ENCODE measurements at regions not wholly inside any gene's neighbourhood (a gene's known extent, or its start where the extent isn't known, plus 50 kb on each side); places are given as distances from the start of the nearest gene placed in this dataset.
"Not testable (repeated sequence)": the region's sequence is repeated elsewhere in the genome, so short reads cannot be mapped to it uniquely, and the experiment has no call there.

- no peak for DNase-seq
These were observed 510.8 kb downstream of the TRIB2 start for GRCh38 chr2:13227578-13227977.

- no peak for DNase-seq
These were observed 513.5 kb downstream of the TRIB2 start for GRCh38 chr2:13230221-13230620.

DNA sequence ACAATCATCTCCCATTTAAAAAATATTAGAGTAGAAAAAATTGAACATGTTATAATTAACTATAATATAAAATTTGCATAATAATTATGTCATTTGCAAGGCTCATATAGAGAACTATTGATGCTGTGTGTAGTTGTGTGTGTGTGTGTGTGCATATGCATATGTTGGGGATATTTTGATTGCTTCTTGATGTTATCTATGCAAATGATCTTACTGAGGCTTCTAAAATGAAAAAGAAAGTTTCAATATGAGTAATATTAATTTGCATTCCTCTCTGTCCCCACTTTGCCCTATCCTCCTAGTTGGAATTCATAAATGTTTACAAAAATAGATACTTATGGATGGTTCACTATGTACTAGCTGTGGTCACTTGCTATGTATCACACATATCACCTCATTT, 523.3 kb downstream of the TRIB2 start:
- no peak for DNase-seq

DNA sequence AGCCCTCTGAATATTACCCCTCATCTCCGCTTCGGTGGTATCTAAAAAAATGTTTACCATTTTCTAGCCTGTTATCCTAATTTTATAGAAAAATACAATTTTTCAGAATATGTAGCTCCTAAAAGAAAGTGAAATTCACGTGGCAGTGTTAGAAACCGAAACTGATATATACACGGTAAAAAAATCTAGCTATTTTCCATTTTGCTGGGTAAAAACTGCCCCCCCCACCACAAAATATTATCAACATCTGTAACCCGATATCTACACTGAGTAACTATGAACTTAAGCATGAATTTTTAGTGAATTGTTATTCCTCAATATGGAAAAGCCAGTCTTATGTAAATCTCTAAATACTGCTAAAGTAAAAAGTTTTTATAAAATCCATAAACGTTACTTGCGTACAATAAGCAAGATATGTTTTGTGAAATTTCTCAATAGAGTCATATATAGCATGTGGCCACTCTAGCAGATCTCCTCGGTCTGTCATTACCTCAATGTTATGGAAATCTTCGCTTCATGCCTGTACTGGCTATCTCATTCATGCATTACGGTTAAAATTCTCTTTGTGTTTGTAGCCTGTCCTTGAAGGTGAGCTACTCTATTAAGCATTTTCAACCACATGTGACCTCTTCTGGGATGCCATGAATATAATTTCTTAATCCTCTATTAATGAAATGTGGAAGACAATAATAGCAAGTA, 524.2 kb downstream of the TRIB2 start:
- no peak for DNase-seq

DNA sequence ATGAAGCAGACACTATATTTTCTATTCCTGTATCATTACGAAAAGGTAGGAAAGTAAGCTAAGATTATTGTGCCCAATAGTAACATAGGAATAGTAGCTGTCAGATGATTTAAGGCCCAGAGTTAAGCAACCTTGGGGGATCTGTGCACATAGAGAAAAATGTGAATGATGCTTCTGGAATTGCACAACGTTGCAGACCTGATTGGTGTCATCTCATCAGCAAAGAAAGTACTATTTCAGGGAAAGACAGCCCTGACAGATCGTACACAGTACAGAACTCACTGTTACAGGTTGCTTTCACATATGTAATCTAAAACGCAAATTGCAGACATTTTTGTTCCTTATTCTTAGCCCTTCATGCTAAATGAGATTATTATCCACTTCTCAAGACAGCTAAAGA, 535.9 kb downstream of the TRIB2 start:
- DNase-seq = no peak

GRCh38 chr2:13255485-13255884, 538.7 kb downstream of the TRIB2 start:
- no peak for DNase-seq

GRCh38 chr2:13260402-13260801, 543.7 kb downstream of the TRIB2 start:
- DNase-seq = no peak

DNA sequence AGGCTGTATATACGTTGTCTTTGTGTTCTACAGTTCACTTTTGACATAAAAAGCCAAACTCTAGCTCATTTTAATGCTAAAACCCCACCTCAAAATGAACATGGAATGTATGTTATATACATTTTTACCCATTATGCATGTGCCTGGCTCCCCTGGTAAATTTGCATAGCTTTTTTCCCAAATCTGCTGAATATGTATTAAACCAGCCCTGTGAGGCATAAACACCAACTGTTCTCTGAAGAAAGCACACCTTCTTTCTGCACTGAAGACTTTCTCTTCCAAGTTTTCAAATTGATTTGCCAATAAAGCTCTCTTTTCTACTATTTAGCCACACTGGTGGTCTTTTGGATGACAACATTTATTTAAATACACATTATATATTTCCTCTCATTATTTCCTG, 549.4 kb downstream of the TRIB2 start:
- DNase-seq = no peak

DNA sequence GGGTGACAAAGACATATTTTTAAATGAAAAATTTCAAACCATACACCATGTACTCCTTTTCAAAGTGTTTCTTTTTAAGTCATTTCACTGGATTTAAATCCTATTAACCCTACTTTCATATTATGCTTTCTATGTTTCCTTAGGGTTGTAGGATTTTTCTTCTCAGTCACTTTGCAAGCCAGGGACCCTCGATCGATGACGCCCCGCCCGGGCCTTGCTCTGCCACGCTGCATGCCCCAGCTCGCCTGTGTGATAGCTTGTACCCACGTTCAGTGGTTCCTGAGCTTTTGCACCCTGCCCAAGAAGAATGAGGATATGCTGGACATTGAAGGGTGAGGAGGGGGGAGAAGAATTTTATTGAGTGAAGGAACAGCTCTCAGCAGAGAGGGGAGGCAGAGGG, 568.0 kb downstream of the TRIB2 start:
- no peak for DNase-seq

- DNase-seq = no peak
These were observed 572.6 kb downstream of the TRIB2 start for GRCh38 chr2:13289310-13289709.

GRCh38 chr2:13308478-13308805, 591.7 kb downstream of the TRIB2 start:
- not testable (repeated sequence) for DNase-seq

- no peak for DNase-seq
These were observed 592.3 kb downstream of the TRIB2 start for GRCh38 chr2:13308989-13309388.

DNA sequence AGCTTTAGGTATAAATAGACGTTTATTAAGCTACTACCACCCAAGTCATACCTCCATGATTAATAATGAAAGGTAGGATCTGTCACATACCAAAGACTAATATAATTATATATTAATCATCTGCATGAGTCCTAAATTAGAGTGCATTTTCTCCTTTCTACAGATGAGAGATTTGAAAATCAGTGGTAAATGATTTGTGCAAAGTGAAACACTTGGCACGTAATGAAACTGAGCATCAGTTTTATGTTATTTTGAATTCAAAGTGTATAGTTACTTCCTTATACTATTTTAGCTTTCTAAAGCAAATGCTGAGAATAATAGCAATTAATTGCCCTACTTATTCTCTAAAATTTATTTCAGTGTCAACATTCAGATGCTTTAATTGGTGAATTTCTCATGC, 615.3 kb downstream of the TRIB2 start:
- no peak for DNase-seq

GRCh38 chr2:13334071-13334470, 617.3 kb downstream of the TRIB2 start:
- DNase-seq = not testable (repeated sequence)

GRCh38 chr2:13334545-13334944, 617.8 kb downstream of the TRIB2 start:
- DNase-seq = no peak

DNA sequence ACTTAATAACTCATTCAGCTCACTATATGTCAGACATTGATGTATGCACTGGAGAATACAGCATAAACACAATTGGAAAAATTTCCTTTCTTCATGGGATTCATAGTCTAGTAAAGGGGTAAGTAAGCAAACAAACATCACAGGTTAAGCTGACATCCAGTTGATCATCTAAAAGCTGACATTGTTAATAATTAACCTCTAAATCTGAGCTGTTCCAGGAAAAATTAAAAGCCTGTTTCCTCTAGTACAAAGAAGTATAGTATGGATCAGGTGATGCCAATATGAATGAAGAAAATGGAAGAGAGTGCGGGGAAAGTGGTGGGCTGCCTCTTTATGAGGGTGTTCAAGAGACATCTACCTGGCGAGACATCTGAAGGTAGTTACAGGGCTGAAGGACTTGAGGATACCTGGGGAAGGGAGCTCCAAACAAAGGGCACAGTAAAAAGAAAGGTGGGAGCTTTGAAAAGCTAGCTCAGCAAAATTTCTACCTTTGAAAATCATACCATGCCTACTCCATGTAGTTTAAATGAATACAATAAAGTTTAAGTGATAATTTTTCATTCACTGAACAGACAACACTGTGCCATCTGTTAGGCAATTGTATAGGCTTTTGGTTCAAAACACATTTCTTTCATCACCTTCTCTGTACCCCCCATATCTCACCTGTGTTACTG, 619.3 kb downstream of the TRIB2 start:
- DNase-seq = no peak

DNA sequence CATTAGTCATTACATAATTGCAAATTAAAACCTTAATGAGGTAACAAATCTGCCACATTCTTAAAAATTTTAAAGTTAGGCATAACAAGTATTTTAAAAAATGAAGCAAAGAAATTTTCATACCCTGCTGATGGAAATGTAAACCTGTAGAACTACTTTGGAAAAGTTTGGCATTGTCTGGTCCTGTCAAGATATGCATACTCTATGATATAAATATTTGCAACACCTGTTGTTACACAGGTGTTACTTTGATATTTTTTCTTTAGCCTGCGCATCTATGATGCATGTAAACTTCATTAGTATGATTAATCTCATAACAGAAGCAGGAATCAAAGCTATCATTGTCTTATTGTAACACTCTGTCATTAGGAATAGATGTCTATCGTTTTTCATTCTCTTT, 634.3 kb downstream of the TRIB2 start:
- no peak for DNase-seq

- no peak for DNase-seq
These were observed 636.3 kb downstream of the TRIB2 start for GRCh38 chr2:13353083-13353482.

DNA sequence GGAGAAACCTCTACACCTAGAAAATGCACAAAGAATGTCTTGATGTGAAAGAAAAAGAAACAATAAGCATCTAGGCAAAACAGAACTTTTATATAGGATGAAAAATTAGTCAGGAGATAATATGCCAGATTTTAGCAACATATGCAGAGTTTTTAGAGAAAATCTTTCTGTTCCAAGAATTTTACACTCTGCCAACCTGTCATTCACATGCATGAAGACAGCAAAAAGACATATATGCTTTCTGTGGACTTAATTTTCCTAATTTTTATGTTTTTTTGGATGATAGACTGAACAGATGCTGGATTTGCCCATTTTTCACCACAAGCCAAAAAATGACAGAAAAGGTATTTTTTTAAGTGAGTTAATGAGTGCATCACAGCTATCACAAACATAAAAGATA, 637.3 kb downstream of the TRIB2 start:
- DNase-seq = no peak

- DNase-seq = not testable (repeated sequence)
These were observed 665.2 kb downstream of the TRIB2 start for GRCh38 chr2:13381928-13382327.

GRCh38 chr2:13389172-13389571, 672.4 kb downstream of the TRIB2 start:
- not testable (repeated sequence) for DNase-seq

GRCh38 chr2:13390676-13391075, 673.9 kb downstream of the TRIB2 start:
- no peak for DNase-seq

DNA sequence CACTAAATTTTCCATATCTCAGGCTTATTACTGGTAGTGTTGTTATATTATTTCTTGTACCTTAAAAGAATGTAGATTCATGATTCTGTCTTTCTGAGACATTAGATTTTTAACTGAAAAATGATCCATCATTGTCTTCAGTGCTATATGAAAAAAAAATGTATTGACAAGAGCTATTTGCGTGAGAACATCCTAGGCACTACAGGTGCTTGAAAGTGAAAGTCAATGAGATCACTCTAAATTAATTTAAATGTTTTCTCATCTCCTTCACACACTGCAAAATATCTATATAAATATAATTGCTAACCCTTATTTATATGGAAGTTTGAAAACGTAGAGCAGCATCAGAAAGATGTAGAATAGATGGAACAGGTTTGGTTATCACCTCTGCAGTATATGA, 684.6 kb downstream of the TRIB2 start:
- no peak for DNase-seq

- DNase-seq = no peak
These were observed 697.3 kb downstream of the TRIB2 start for GRCh38 chr2:13413989-13414388.

GRCh38 chr2:13414897-13415296, 698.2 kb downstream of the TRIB2 start:
- no peak for DNase-seq
